NOMO-1 treated with dmso at 0.1 percent for 144 hours (cell line): ENCODE measurements at regions not wholly inside any gene's neighbourhood (a gene's known extent, or its start where the extent isn't known, plus 50 kb on each side); places are given as distances from the start of the nearest gene placed in this dataset.
"Not testable (repeated sequence)": the region's sequence is repeated elsewhere in the genome, so short reads cannot be mapped to it uniquely, and the experiment has no call there.

Experiments
- DNase-seq: peaks from one replicate; lab custom pipeline; 2025; ENCODE audit not compliant: unreplicated experiment; lab: John Stamatoyannopoulos, UW

- DNase-seq = no peak
Measured at GRCh38 chr13:42474954-42475353, 99.0 kb upstream of the TNFSF11 start.

- DNase-seq = no peak
Measured at GRCh38 chr13:42477596-42478190, 96.3 kb upstream of the TNFSF11 start.

DNA sequence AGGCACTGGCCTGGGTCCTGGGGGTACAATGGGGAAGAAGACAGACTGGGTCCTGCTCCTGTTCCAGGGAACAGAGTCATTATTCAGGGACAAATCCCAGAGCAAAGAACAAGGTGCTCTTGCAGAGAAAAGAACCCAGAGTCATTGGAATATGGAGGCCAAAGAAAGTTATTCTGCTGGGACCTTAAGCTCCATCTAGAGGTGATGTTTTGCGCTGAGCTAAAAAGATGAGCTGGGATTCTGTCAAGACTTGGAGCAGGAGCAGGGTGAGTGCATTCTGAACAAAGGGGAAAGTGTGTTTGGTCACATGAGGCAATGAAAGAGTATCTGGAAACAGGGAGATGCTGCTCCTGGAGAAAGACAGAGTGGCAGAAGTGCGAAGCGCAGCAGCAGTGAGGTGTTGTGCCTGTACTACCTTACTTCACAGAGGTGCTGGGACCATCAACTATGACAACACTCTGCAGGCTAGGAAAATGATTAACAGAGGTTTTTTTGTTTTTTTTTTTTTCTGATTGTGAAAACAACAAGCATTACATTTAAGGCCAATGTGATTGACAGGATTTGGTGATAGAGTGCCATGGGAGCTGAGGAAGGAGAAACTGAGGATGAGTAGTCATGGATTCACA is 95.3 kb upstream of the TNFSF11 start:
- no peak for DNase-seq

DNA sequence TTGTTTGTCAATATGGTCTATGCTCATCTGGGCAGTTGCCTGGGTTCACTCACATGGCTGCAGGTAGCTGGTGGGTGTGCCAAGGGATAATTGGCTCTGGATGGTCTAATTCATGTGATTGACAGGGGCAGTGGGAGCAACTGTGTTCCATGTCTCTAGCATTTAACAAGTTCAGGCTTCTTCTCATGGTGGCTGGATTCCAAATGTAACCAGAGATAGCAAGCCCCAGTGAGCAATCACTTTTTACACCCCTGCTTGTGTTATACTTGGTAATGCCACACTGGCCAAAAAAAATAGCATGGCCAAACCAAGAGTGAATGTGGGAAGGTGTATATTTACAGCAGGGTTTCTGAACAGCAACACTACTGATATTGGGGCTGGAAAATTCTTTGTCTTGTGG is 89.6 kb upstream of the TNFSF11 start:
- DNase-seq = no peak

GRCh38 chr13:42485272-42485671 is 88.7 kb upstream of the TNFSF11 start:
- DNase-seq = no peak

DNA sequence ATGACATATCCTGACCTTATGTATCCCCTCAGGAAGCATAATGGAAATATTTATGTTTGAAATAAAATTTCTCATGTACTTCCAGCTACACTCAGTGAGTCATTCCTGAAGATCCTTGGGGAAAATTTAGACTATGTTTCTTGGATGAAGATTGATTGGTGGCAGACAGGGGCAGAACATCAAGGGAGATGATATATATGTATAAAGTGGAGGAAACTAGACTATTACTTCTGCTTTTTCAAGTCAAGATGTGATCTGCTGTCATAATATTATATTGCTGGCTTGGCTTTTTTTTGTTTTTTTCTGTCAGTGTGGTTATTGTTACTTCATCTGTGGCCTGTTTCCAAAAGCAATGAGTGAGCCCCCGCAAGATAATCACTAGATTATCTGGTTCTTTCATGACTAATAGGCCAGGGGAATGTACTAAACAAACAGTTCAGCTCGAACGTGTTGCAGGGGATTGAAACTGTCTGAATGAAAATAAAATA is 87.2 kb upstream of the TNFSF11 start:
- DNase-seq = peak; percentile 75

DNA sequence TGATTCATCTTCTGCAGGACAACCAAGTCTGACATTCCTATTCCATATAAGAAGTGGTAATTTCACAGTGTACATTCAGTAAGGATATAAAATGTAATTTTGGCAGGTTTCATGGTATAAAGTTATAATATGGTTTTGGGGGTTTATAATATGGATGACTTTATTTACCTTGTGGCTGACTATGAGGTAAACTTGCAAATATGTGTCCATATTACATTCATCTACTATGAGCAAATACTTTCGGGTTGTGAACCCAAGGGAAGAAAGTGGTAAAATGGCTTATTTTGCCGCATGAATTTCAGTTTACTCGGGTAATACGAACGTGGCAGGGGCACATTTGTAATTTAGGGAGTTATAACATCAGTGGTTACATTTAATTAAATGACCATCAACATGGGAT is 86.7 kb upstream of the TNFSF11 start:
- no peak for DNase-seq

DNA sequence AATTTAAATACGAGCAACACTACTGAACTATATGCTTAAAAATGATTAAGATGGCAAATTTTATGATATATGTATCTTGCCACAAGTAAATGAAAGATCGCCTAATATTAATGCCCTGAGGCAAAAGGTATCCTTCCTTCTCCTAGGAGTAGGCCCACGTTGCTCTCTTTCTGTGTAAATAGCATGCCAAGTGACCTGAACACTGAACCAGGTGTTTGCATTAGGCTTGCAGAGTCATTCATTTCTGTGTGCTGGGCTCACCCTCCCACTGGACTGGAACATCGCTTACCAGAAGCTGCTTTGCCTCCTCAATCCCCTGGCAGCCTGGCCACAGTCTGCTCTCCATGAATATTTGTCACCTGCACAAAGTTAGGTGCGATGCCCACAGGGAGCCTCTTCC is 83.3 kb upstream of the TNFSF11 start:
- no peak for DNase-seq

- DNase-seq = no peak
Measured at GRCh38 chr13:42492372-42492920, 81.5 kb upstream of the TNFSF11 start.

GRCh38 chr13:42494157-42494556 is 79.8 kb upstream of the TNFSF11 start:
- no peak for DNase-seq

- DNase-seq = no peak
Measured at GRCh38 chr13:42495255-42495654, 78.7 kb upstream of the TNFSF11 start.

DNA sequence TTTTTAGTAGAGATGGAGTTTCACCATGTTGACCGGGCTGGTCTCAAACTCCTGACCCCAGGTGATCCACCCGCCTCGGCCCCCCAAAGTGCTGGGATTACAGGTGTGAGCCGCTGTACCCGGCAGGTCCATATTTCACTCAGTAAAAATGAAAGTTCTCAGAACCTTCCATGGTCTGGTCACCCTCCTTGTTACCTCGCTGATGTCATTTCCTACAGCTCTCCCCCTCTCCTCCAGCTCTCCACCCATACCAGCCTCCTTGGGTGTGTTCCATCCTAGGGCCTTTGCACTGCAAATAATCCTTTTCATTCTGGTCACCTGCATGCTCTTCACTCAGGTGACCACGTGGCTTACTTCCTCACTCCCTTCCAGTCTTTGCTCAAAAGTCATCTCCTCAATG is 78.2 kb upstream of the TNFSF11 start:
- no peak for DNase-seq

DNA sequence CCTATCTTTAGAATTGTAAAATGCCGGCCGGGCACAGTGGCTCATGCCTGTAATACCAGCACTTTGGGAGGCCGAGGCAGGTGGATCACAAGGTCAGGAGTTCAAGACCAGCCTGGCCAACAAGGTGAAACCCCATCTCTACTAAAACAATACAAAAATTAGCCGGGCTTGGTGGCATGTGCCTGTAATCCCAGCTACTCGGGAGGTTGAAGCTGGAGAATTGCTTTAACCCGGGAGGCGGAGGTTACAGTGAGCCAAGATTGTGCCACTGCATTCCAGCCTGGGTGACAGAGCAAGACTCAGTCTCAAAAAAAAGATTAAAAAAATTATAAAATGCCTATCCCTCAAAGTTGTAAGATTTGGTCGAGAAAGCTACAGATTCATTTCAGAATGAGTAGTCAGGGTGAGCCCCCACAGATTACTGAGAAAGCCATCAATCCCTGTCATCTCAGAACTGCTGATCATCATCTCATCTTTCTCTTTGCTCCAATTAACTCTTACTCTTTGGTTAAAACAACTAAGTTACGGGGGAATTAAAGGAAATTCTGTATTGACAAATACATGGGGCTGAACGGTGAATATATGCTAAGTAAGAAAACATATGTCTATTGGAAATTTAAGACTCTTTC is 76.9 kb upstream of the TNFSF11 start:
- not testable (repeated sequence) for DNase-seq

DNA sequence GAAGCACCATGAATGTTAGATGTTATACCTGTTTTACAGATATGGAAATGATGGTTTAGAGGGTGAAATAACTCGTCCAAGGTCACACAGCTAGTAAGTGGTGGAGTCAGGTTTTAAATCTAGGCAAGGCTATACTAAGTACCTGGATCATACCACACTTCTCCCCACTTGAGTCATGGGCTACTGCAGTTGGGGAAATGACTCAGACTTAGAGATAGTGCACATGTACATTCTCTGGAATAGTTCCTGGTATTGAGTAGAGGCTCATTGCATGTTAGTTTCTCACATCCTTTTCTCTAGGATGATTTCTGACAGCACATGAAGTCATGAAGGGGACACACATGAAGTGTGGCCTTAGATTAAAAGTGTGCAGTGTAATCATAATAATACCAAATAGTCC is 76.2 kb upstream of the TNFSF11 start:
- no peak for DNase-seq

GRCh38 chr13:42498521-42498920 is 75.4 kb upstream of the TNFSF11 start:
- no peak for DNase-seq
